Right lobe of liver (tissue), 6 donors: ENCODE measurements at regions not wholly inside any gene's neighbourhood (a gene's known extent, or its start where the extent isn't known, plus 50 kb on each side); places are given as distances from the start of the nearest gene placed in this dataset.

ENCODE experiments used
- ATAC-seq, 4 donors: fragments of 200-7000 bp; cut with Tn5 transposase; one replicate each; pipeline ENCODE4 v1.9.1; 2020; ENCODE audit warnings: mild to moderate bottlenecking in 4 of 4, moderate library complexity in 4 of 4
- DNase-seq, 3 donors: peaks; one replicate each; pipeline ENCODE4 v3.0.0-alpha.2; 2020
- H3K27ac ChIP-seq, 3 donors: fragments of 200-600 bp; one replicate each; pipeline ENCODE4 v1.8.0; 2022
- H3K27me3 ChIP-seq, 2 donors: fragments of 200-600 bp; one replicate each; pipeline ENCODE4 v1.8.0; 2022
- H3K36me3 ChIP-seq, 4 donors: fragments of 200-600 bp; sonication (generic) in 1 of 4; one replicate each; pipeline versions ENCODE4 v1.5.1 to v1.8.0; 2017 to 2022; ENCODE audit warnings: control low read depth in 1 of 4
- H3K4me1 ChIP-seq, 4 donors: fragments of 200-600 bp; sonication (generic) in 1 of 4; one replicate each; pipeline versions ENCODE4 v1.5.1 to v1.8.0; 2017 to 2022; ENCODE audit warnings: control low read depth in 1 of 4
- H3K4me3 ChIP-seq, 3 donors: fragments of 200-600 bp; one replicate each; pipeline ENCODE4 v1.8.0; 2022
- H3K9me3 ChIP-seq, 4 donors: fragments of 200-600 bp; sonication (generic) in 1 of 4; one replicate each; pipeline versions ENCODE4 v1.5.1 to v1.8.0; 2017 to 2022; ENCODE audit warnings: control low read depth in 1 of 4
- POLR2A ChIP-seq: fragments of 450-650 bp; IDR thresholded peaks from one replicate; pipeline ENCODE4 v1.6.1; 2017; ENCODE audit warnings: antibody characterized with exemption, mild to moderate bottlenecking
- WGBS: methylation state at CpG from one replicate; pipeline ENCODE4 v1.1.6; 2018; ENCODE audit warnings: low coverage, low lambda C conversion rate; ENCODE audit not compliant: insufficient coverage; ENCODE audit errors: missing lambda C conversion rate; 5-methylcytosine and 5-hydroxymethylcytosine counted together
- intact Hi-C, 2 donors: fragments of 100-400 bp; cut with DNase I; formaldehyde crosslinking; loops; one replicate each; pipeline versions ENCODE4 v1.11.2 to v1.14.1; 2022
- TF ChIP-seq, protein P1 (sequence below), 4 donors: fragments of 200-600 bp in 3 of 4; fragments of 450-650 bp in 1 of 4; IDR thresholded peaks; one replicate each; pipeline versions ENCODE4 v1.5.1 to v1.8.0; 2016 to 2022; ENCODE audit warnings: antibody characterized with exemption in 4 of 4, mild to moderate bottlenecking in 2 of 4
- donor health status: DM: no; HTN: yes; CAD: no.
- donor health status: DM: no; HTN: no; CAD: no.
- donor health status: DM: no; HTN: no; CAD: no.
- donor health status: DM: no; HTN: yes; CAD: no.
- donor health status: DM: no; HTN: yes; CAD: no.

- TF ChIP-seq, protein P1, sequence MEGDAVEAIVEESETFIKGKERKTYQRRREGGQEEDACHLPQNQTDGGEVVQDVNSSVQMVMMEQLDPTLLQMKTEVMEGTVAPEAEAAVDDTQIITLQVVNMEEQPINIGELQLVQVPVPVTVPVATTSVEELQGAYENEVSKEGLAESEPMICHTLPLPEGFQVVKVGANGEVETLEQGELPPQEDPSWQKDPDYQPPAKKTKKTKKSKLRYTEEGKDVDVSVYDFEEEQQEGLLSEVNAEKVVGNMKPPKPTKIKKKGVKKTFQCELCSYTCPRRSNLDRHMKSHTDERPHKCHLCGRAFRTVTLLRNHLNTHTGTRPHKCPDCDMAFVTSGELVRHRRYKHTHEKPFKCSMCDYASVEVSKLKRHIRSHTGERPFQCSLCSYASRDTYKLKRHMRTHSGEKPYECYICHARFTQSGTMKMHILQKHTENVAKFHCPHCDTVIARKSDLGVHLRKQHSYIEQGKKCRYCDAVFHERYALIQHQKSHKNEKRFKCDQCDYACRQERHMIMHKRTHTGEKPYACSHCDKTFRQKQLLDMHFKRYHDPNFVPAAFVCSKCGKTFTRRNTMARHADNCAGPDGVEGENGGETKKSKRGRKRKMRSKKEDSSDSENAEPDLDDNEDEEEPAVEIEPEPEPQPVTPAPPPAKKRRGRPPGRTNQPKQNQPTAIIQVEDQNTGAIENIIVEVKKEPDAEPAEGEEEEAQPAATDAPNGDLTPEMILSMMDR (IDR thresholded peaks at IDR 0.05): no peak
- TF ChIP-seq POLR2A: no peak
- H3K27ac ChIP-seq: no peak overlapping the region
- no peaks in the 10 kb centered on the region for H3K36me3 ChIP-seq
- intact Hi-C loops: no loop called here
- no peaks in the 10 kb centered on the region for H3K9me3 ChIP-seq
- H3K27me3 ChIP-seq: no peaks in the 10 kb centered on the region
- 29% methylated on average over 1 of the region's 2 CpGs for WGBS
- no peaks in the 10 kb centered on the region for H3K4me1 ChIP-seq
- H3K4me3 ChIP-seq: no peak overlapping the region
- no peak for DNase-seq
- no peak for ATAC-seq
Observed at GRCh38 chr20:24158281-24158680, 169.7 kb upstream of the GGTLC1 start.

- no peak overlapping the region for H3K27ac ChIP-seq
- no peaks in the 10 kb centered on the region for H3K27me3 ChIP-seq
- H3K9me3 ChIP-seq: no peaks in the 10 kb centered on the region
- 53% methylated on average over 4 of the region's 4 CpGs for WGBS
- H3K4me1 ChIP-seq: no peaks in the 10 kb centered on the region
- no peaks in the 10 kb centered on the region for H3K36me3 ChIP-seq
- intact Hi-C loops: no loop called here
- H3K4me3 ChIP-seq: no peak overlapping the region
- TF ChIP-seq, protein P1 (IDR thresholded peaks at IDR 0.05): no peak
- no peak for TF ChIP-seq POLR2A
- ATAC-seq (no peak), DNase-seq (no peak)
Observed at GRCh38 chr20:24157213-24157612, 168.6 kb upstream of the GGTLC1 start.

DNA sequence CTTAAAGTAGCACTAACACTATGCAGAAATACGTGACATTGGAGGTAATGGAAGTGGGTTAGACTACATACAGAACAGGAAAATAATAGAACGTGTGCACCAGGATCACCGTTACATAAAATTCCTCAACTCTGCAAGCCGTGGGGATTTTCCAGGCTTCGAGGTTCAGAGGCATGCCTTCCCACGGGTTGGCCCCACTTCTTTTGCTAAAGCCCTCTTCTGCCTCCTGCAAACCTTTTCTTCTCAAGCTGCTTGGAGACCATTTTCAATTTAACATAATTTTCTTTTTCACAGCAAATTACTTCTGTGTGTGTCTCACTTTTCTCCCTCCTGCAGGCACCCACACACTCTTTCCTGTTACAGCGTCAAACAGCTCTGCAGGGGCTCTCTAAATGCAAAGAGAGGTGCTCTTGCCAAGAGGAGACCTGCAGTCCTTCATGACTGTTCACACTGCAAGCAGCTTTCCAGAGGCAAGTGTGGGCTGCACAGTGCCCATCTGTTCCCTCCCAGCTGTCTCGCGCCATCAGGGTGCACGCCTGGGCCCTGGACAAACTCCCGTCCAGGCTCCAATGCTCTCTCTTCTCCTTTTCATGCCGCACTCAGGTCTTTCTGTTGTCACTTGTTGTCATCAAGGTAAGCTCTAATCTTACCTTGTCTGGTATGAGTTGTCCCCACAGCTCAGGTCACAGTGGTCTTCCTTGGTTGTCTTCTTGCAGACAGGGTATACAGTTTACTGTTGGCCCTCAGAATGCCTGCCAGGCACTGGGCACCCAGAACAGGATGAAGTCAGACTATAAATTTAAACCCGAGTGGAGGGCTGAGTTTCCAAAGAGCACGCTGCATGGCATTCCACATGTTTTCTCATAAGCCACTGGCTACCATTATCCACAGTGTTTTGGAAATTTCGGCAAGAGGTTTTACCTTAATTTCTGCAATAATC, 164.8 kb upstream of the GGTLC1 start:
- no peaks in the 10 kb centered on the region for H3K36me3 ChIP-seq
- ATAC-seq (no peak), DNase-seq (no peak)
- intact Hi-C loops: no loop called here
- H3K27ac ChIP-seq: no peak overlapping the region
- H3K27me3 ChIP-seq: no peaks in the 10 kb centered on the region
- no peak for TF ChIP-seq POLR2A
- TF ChIP-seq, protein P1 (IDR thresholded peaks at IDR 0.05): no peak
- no peak overlapping the region for H3K4me3 ChIP-seq
- whole genome bisulfite sequencing: 80% methylated on average over 14 of the region's 15 CpGs
- H3K9me3 ChIP-seq: no peaks in the 10 kb centered on the region
- peaks cover 0 to 11% (median 3%) of the 10 kb centered on the region in 4 donors for H3K4me1 ChIP-seq

DNA sequence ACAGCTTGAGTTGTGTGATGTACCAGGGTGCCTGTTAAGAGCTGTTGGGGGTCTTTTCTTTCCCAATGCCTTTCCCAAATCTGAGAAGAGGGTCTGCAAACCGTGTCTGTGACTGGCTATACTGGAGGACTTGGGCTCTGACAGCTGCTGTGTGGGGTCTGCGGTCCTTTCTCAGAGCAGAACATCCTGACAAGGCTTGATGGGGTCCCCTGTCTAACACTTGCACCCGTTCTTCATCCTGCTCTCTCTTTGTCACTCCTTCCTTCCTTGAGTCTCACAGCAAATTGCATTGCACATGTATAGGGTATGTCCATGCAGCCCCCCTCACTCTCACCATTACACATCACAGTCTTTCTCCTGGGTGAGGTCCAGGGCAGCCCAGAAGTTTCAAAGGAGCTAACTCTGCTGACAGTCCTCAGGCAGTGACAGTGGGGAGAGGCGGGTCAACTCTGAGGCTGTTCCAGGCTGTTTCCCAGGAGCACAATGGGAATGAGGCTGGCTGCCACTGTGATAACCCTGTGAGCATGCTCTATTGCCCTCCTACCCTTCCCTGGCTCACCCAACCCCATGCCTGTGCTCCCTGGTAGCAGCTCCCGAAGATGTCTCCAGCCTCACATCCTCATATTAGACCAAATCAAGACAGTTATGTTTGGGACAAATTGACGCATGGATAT, 163.2 kb upstream of the GGTLC1 start:
- Histone ChIP-seq H3K27me3 (no peaks in the 10 kb centered on the region), H3K4me1 (peaks cover 0 to 22% (median 7%) of the 10 kb centered on the region in 4 donors), H3K27ac (no peak overlapping the region), H3K4me3 (no peak overlapping the region), H3K9me3 (no peaks in the 10 kb centered on the region), H3K36me3 (no peaks in the 10 kb centered on the region)
- TF ChIP-seq, protein P1 (IDR thresholded peaks at IDR 0.05): no peak
- no peak for TF ChIP-seq POLR2A
- intact Hi-C loops: no loop called here
- DNase-seq (no peak), ATAC-seq (no peak)
- 81% methylated on average over 4 of the region's 6 CpGs for WGBS
